WTC11 (cell line): ENCODE measurements at regions not wholly inside any gene's neighbourhood (a gene's known extent, or its start where the extent isn't known, plus 50 kb on each side); places are given as distances from the start of the nearest gene placed in this dataset.

ENCODE experiments used
- ATAC-seq: fragments of 200-7000 bp; cut with Tn5 transposase; 2 replicates; pipeline ENCODE4 v1.10.0; 2021; ENCODE audit warnings: mild to moderate bottlenecking, moderate library complexity
- CTCF ChIA-PET: fragments of 300-600 bp; sonication (Branson Sonifier 250); formaldehyde crosslinking; loops from one replicate; lab custom pipeline; 2021; ENCODE audit warnings: antibody characterized with exemption; lab: Charles Lee
- POLR2A ChIA-PET: fragments of 350-600 bp; sonication (Branson Sonifier 250); formaldehyde crosslinking; loops from one replicate; lab custom pipeline; 2021; ENCODE audit warnings: antibody characterized with exemption; lab: Charles Lee
- DNase-seq: peaks from one replicate; pipeline ENCODE4 v3.0.0; 2021; ENCODE audit warnings: low spot score
- H3K27ac Mint-ChIP-seq: 2 replicates; pipeline ENCODE4 v1.8.0; 2021; ENCODE audit warnings: mixed read lengths
- H3K27me3 Mint-ChIP-seq: 2 replicates; pipeline ENCODE4 v1.8.0; 2021; ENCODE audit warnings: low read depth, mild to moderate bottlenecking, moderate library complexity, mixed read lengths
- H3K36me3 Mint-ChIP-seq: 2 replicates; pipeline ENCODE4 v1.8.0; 2021; ENCODE audit warnings: mixed read lengths
- H3K4me1 Mint-ChIP-seq: 2 replicates; pipeline ENCODE4 v1.8.0; 2022; ENCODE audit warnings: mixed read lengths
- H3K4me3 Mint-ChIP-seq: 2 replicates; pipeline ENCODE4 v1.8.0; 2021; ENCODE audit warnings: mild to moderate bottlenecking, moderate library complexity, mixed read lengths
- H3K9me3 Mint-ChIP-seq: 2 replicates; pipeline ENCODE4 v1.8.0; 2021; ENCODE audit warnings: mixed read lengths
- ATF3 ChIP-seq: sonication (generic); formaldehyde crosslinking; conservative IDR thresholded peaks from 2 replicates; pipeline ENCODE4 v1.8.1; 2022; ENCODE audit warnings: mild to moderate bottlenecking, missing genetic modification reagents
- CBFB ChIP-seq: sonication (generic); formaldehyde crosslinking; IDR thresholded peaks from 2 replicates; pipeline ENCODE4 v1.8.1; 2022; ENCODE audit warnings: mild to moderate bottlenecking, low read depth, missing genetic modification reagents
- EMX1 ChIP-seq: fragments of 250-450 bp; sonication (Bioruptor Pico); IDR thresholded peaks from 2 replicates; pipeline ENCODE4 v1.8.0; 2021; ENCODE audit warnings: mild to moderate bottlenecking
- ERG ChIP-seq: fragments of 250-450 bp; sonication (Bioruptor Pico); IDR thresholded peaks from 2 replicates; pipeline ENCODE4 v1.8.0; 2021; ENCODE audit warnings: mild to moderate bottlenecking
- FOXK1 ChIP-seq: sonication (generic); formaldehyde crosslinking; IDR thresholded peaks from 2 replicates; pipeline ENCODE4 v1.8.0; 2022; ENCODE audit warnings: mild to moderate bottlenecking, moderate library complexity, missing genetic modification reagents
- FOXP4 ChIP-seq: sonication (generic); formaldehyde crosslinking; IDR thresholded peaks from 2 replicates; pipeline ENCODE4 v1.8.0; 2022; ENCODE audit warnings: mild to moderate bottlenecking, missing genetic modification reagents
- GTF2I ChIP-seq: fragments of 250-450 bp; sonication (Bioruptor Pico); conservative IDR thresholded peaks from 2 replicates; pipeline ENCODE4 v1.4.0; 2021; ENCODE audit warnings: mild to moderate bottlenecking
- NFE2L1 ChIP-seq: sonication (generic); formaldehyde crosslinking; IDR thresholded peaks from 2 replicates; pipeline ENCODE4 v1.8.1; 2023; ENCODE audit warnings: missing genetic modification reagents
- PRRX2 ChIP-seq: fragments of 250-450 bp; sonication (Bioruptor Pico); IDR thresholded peaks from 2 replicates; pipeline ENCODE4 v1.8.0; 2021; ENCODE audit warnings: mild to moderate bottlenecking
- RELA ChIP-seq: sonication (generic); formaldehyde crosslinking; IDR thresholded peaks from 2 replicates; pipeline ENCODE4 v1.8.1; 2022; ENCODE audit warnings: missing genetic modification reagents, mild to moderate bottlenecking, borderline replicate concordance
- SMAD3 ChIP-seq: sonication (generic); formaldehyde crosslinking; IDR thresholded peaks from 2 replicates; pipeline ENCODE4 v1.8.0; 2022; ENCODE audit warnings: missing genetic modification reagents, mild to moderate bottlenecking, borderline replicate concordance
- STAT6 ChIP-seq: sonication (generic); formaldehyde crosslinking; conservative IDR thresholded peaks from 2 replicates; pipeline ENCODE4 v1.8.1; 2023; ENCODE audit warnings: mild to moderate bottlenecking, low read depth, missing genetic modification reagents, moderate library complexity
- ZMAT4 ChIP-seq: fragments of 250-450 bp; sonication (Bioruptor Pico); IDR thresholded peaks from 2 replicates; pipeline ENCODE4 v1.9.0; 2021; ENCODE audit warnings: mild to moderate bottlenecking
- ZNF121 ChIP-seq: sonication (generic); formaldehyde crosslinking; IDR thresholded peaks from 2 replicates; pipeline ENCODE4 v1.8.0; 2023; ENCODE audit warnings: missing genetic modification reagents
- ZNF138 ChIP-seq: sonication (generic); formaldehyde crosslinking; conservative IDR thresholded peaks from 2 replicates; pipeline ENCODE4 v1.8.1; 2022; ENCODE audit warnings: mild to moderate bottlenecking, moderate library complexity, missing genetic modification reagents
- ZNF317 ChIP-seq: sonication (generic); formaldehyde crosslinking; IDR thresholded peaks from 2 replicates; pipeline ENCODE4 v1.8.1; 2023; ENCODE audit warnings: low read depth, mild to moderate bottlenecking, moderate library complexity, missing genetic modification reagents, borderline replicate concordance
- ZNF416 ChIP-seq: fragments of 250-450 bp; sonication (Bioruptor Pico); IDR thresholded peaks from 2 replicates; pipeline ENCODE4 v1.9.0; 2021; ENCODE audit warnings: mild to moderate bottlenecking, inconsistent platforms
- ZNF532 ChIP-seq: fragments of 250-450 bp; sonication (Bioruptor Pico); IDR thresholded peaks from 2 replicates; pipeline ENCODE4 v1.9.0; 2021; ENCODE audit warnings: mild to moderate bottlenecking, borderline replicate concordance

GRCh38 chr10:129375171-129375570 lies 91.9 kb upstream of the MGMT start:
- ChIA-PET CTCF (no interaction called here), POLR2A (no interaction called here)
- H3K4me1 Mint-ChIP-seq, result no peaks in the 10 kb centered on the region
- H3K27me3 Mint-ChIP-seq, result no peaks in the 10 kb centered on the region
- H3K9me3 Mint-ChIP-seq, result peaks cover under 1% of the 10 kb centered on the region; the same call in 1 of the 2 replicates
- ATAC-seq (no peak), DNase-seq (no peak)
- no peak for TF ChIP-seq NFE2L1
- TF ChIP-seq FOXK1 (CRISPR knock-in tag), result no peak
- TF ChIP-seq SMAD3 (CRISPR knock-in tag), result no peak
- no peak for TF ChIP-seq CBFB (CRISPR knock-in tag)
- TF ChIP-seq ZNF317 (CRISPR knock-in tag), result no peak
- TF ChIP-seq ERG (CRISPR knock-in tag), result no peak
- no peak for TF ChIP-seq ZNF416 (CRISPR knock-in tag)
- TF ChIP-seq STAT6 (CRISPR knock-in tag), result no peak
- TF ChIP-seq FOXP4 (CRISPR knock-in tag), result no peak
- TF ChIP-seq GTF2I (CRISPR knock-in tag), result no peak
- no peak for TF ChIP-seq EMX1 (CRISPR knock-in tag)
- TF ChIP-seq ZNF138 (CRISPR knock-in tag), result no peak
- no peak for TF ChIP-seq ATF3 (CRISPR knock-in tag)
- no peak for TF ChIP-seq ZNF121 (CRISPR knock-in tag)
- no peak for TF ChIP-seq ZNF532 (CRISPR knock-in tag)
- no peak overlapping the region for H3K27ac Mint-ChIP-seq
- no peaks in the 10 kb centered on the region for H3K36me3 Mint-ChIP-seq
- H3K4me3 Mint-ChIP-seq, result no peak overlapping the region

- ATAC-seq (no peak), DNase-seq (no peak)
- Mint-ChIP-seq H3K4me1 (no peaks in the 10 kb centered on the region), H3K9me3 (peaks cover 3% of the 10 kb centered on the region), H3K4me3 (no peak overlapping the region), H3K36me3 (no peaks in the 10 kb centered on the region), H3K27me3 (no peaks in the 10 kb centered on the region), H3K27ac (no peak overlapping the region)
- TF ChIP-seq EMX1 (CRISPR knock-in tag) (no peak), ZNF138 (CRISPR knock-in tag) (no peak), ATF3 (CRISPR knock-in tag) (no peak), ZMAT4 (CRISPR knock-in tag) (no peak), PRRX2 (CRISPR knock-in tag) (no peak), RELA (CRISPR knock-in tag) (no peak)
- ChIA-PET CTCF (no interaction called here), POLR2A (no interaction called here)
These were observed 91.1 kb upstream of the MGMT start for GRCh38 chr10:129375912-129376311.
